ENCODE measurements at regions not wholly inside any gene's neighbourhood (a gene's known extent, or its start where the extent isn't known, plus 50 kb on each side); places are given as distances from the start of the nearest gene placed in this dataset.

DNA sequence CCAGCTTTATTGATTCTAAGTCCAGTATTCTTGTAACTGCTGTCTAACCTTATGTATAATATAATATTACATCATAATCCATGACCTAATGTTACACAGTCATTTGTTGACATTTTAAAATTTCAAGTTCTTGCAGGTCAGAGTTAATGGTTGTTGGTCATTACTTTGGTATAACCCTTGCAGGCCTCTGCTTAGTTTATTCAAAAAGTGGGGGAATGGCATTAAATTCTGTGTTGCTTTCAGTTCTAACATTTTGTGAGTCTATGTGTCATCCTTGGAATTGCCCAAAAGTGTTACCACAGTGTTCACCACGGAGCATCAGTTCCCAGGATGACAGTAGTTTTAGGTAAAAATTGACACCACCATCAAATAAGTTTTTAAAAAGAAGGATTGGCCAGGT lies 174.8 kb upstream of the BCL6 start:
- H3K27me3 Mint-ChIP-seq (ENCODE audit: unreplicated experiment) = no peaks in the 10 kb centered on the region
- no peaks in the 10 kb centered on the region for H3K4me1 Mint-ChIP-seq (ENCODE audit: low read depth, unreplicated experiment)
- DNase-seq = no peak
- H3K36me3 Mint-ChIP-seq (ENCODE audit: unreplicated experiment) = peaks cover 5% of the 10 kb centered on the region
- TF ChIP-seq, protein P1, sequence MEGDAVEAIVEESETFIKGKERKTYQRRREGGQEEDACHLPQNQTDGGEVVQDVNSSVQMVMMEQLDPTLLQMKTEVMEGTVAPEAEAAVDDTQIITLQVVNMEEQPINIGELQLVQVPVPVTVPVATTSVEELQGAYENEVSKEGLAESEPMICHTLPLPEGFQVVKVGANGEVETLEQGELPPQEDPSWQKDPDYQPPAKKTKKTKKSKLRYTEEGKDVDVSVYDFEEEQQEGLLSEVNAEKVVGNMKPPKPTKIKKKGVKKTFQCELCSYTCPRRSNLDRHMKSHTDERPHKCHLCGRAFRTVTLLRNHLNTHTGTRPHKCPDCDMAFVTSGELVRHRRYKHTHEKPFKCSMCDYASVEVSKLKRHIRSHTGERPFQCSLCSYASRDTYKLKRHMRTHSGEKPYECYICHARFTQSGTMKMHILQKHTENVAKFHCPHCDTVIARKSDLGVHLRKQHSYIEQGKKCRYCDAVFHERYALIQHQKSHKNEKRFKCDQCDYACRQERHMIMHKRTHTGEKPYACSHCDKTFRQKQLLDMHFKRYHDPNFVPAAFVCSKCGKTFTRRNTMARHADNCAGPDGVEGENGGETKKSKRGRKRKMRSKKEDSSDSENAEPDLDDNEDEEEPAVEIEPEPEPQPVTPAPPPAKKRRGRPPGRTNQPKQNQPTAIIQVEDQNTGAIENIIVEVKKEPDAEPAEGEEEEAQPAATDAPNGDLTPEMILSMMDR (IDR thresholded peaks at IDR 0.05; ENCODE audit: partially characterized antibody, unreplicated experiment) = no peak
- H3K9me3 Mint-ChIP-seq (ENCODE audit: unreplicated experiment) = no peaks in the 10 kb centered on the region
- H3K27ac Mint-ChIP-seq (ENCODE audit: unreplicated experiment) = no peak overlapping the region
- no peak overlapping the region for H3K4me3 Mint-ChIP-seq (ENCODE audit: unreplicated experiment)

DNA sequence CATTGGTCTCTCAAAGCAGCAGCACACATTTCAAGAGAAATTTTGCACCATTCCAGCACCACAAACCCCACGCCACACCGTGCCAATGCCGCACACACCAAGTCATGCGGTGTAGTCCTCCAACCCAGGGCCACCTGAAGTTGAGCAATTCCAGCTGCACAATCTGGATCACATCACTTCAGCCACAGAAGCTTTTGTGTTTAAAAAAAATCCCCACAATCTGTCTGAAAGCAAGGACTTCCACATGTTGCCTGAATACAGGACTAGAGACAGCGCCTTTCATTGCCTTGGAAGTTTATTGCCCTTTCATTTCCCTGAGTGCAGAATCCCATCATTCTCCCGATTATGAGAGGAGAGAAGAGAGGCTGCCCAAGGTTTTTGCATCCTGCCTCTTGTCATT lies 175.6 kb upstream of the BCL6 start:
- no peak for DNase-seq
- H3K27ac Mint-ChIP-seq (ENCODE audit: unreplicated experiment) = no peak overlapping the region
- H3K4me3 Mint-ChIP-seq (ENCODE audit: unreplicated experiment) = no peak overlapping the region
- H3K36me3 Mint-ChIP-seq (ENCODE audit: unreplicated experiment) = peaks cover 5% of the 10 kb centered on the region
- TF ChIP-seq, protein P1 (IDR thresholded peaks at IDR 0.05; ENCODE audit: partially characterized antibody, unreplicated experiment) = no peak
- H3K9me3 Mint-ChIP-seq (ENCODE audit: unreplicated experiment) = no peaks in the 10 kb centered on the region
- no peaks in the 10 kb centered on the region for H3K4me1 Mint-ChIP-seq (ENCODE audit: low read depth, unreplicated experiment)
- no peaks in the 10 kb centered on the region for H3K27me3 Mint-ChIP-seq (ENCODE audit: unreplicated experiment)

DNA sequence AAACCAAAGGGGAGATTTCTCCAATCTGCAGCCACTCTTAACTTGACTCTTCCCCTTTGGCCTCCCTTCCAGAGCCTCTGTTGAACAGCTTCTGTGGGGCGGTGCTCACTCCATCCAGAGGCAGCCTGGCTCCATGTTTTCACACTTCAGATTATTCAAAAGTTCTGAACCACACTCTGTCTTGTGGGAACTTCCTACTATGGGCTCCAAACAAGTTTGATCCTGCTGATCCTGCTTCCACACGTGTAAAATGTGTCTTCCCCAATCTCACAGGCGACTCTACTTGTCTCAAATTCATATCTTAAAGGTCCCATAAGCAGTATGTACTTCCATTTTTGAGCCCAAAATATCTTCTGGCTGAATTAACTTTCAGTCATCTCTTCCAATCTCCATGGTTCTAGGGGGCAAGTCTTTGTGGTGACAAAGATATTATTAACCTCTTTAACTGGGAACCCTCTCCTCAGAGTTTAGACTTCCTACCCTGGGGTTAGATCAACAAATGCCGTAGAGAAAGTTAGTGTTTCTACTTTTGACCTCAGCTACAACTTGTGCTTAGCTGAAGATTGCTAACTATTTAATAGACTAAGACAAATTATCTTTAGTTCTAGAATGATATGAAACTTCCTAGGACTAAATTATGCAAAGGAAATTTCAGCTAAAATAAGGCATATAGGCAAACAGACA lies 176.3 kb upstream of the BCL6 start:
- H3K4me3 Mint-ChIP-seq (ENCODE audit: unreplicated experiment) = no peak overlapping the region
- TF ChIP-seq, protein P1 (IDR thresholded peaks at IDR 0.05; ENCODE audit: partially characterized antibody, unreplicated experiment) = no peak
- no peak for DNase-seq
- H3K4me1 Mint-ChIP-seq (ENCODE audit: low read depth, unreplicated experiment) = no peaks in the 10 kb centered on the region
- no peak overlapping the region for H3K27ac Mint-ChIP-seq (ENCODE audit: unreplicated experiment)
- no peaks in the 10 kb centered on the region for H3K27me3 Mint-ChIP-seq (ENCODE audit: unreplicated experiment)
- H3K36me3 Mint-ChIP-seq (ENCODE audit: unreplicated experiment) = peaks cover 5% of the 10 kb centered on the region
- no peaks in the 10 kb centered on the region for H3K9me3 Mint-ChIP-seq (ENCODE audit: unreplicated experiment)

DNA sequence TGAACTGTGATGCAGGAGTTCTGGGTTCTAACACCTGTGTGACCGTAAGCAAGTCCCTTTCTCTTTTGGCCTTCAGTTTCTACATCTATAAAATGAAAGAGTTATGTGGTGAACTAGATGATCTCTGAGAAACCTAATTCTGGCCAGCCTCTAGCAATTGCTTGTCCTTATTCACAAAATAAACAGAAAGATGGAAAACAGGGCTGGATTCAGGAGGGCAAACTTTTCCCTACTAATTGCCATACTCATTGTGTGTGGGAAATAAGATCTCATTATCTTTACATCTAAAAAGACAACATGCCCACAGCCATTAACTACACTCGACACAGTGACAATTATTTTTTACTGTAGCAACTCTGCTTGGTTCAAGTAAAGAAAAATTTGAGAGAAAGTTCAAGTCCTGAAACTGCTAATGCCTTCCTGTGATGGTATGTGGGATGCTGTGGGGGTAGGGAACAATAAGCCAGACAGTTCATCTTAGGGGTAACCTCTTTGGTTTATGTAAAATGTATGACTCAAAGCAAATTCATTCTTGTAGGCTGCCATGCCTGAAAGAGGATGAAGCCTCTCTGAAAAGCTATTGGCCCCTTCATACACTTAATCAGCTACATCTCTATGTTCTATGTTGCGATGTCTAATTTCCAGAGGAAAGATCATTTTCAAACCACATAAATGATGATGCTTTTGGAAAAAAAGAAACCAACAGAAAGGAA lies 177.6 kb upstream of the BCL6 start:
- TF ChIP-seq, protein P1 (IDR thresholded peaks at IDR 0.05; ENCODE audit: partially characterized antibody, unreplicated experiment) = no peak

DNA sequence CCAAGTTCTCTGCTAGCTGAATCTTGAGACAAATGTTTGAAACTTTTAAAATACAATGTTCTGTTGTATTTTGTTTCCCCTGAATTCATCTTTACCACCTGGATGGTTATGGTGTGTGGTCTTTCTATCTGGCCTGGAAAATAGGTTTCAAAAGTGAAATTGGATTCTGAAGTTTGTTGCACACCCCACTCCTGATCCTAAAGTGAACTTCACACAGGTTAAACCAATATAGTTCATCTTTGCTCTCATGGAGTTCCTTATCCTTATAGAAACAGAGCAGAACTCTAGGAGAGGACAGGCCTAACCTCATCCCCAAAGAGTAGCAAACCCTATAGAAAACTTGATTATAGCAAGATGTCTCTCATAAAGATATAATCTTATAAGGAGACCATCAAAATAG lies 179.4 kb upstream of the BCL6 start:
- no peaks in the 10 kb centered on the region for H3K27me3 Mint-ChIP-seq (ENCODE audit: unreplicated experiment)
- TF ChIP-seq, protein P1 (IDR thresholded peaks at IDR 0.05; ENCODE audit: partially characterized antibody, unreplicated experiment) = no peak
- peaks cover 5% of the 10 kb centered on the region for H3K36me3 Mint-ChIP-seq (ENCODE audit: unreplicated experiment)
- H3K27ac Mint-ChIP-seq (ENCODE audit: unreplicated experiment) = no peak overlapping the region
- no peaks in the 10 kb centered on the region for H3K4me1 Mint-ChIP-seq (ENCODE audit: low read depth, unreplicated experiment)
- peaks cover 2% of the 10 kb centered on the region for H3K9me3 Mint-ChIP-seq (ENCODE audit: unreplicated experiment)
- no peak for DNase-seq
- H3K4me3 Mint-ChIP-seq (ENCODE audit: unreplicated experiment) = no peak overlapping the region

More for the DNA sequence above, 177.6 kb upstream of the BCL6 start:
- peaks cover 5% of the 10 kb centered on the region for H3K36me3 Mint-ChIP-seq (ENCODE audit: unreplicated experiment)
- no peaks in the 10 kb centered on the region for H3K9me3 Mint-ChIP-seq (ENCODE audit: unreplicated experiment)
- H3K4me3 Mint-ChIP-seq (ENCODE audit: unreplicated experiment) = no peak overlapping the region
- no peak for DNase-seq
- H3K27me3 Mint-ChIP-seq (ENCODE audit: unreplicated experiment) = no peaks in the 10 kb centered on the region
- no peaks in the 10 kb centered on the region for H3K4me1 Mint-ChIP-seq (ENCODE audit: low read depth, unreplicated experiment)
- H3K27ac Mint-ChIP-seq (ENCODE audit: unreplicated experiment) = no peak overlapping the region

Measured in glutamatergic neuron (in vitro differentiated cells).